ENCODE measurements at regions not wholly inside any gene's neighbourhood (a gene's known extent, or its start where the extent isn't known, plus 50 kb on each side); places are given as distances from the start of the nearest gene placed in this dataset.

DNA sequence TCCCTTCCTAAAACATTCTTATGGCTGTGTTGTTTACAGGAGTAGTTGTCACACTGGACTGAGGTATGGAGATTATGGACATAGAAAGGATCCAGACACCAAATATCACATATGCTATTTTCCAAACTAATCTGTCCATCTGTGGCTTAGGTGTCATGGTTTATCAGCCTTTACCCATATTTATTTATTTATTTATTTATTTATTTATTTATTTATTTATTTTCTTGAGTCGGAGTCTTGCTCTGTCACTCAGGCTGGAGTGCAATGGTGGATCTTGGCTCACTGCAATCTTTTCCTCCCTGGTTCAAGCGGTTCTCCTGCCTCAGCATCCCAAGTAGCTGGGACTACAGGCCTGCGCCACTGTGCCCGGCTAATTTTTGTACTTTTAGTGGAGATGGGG, 1103.1 kb downstream of the MAT2B start:
- no peaks in the 10 kb centered on the region for H3K9me3 ChIP-seq
- ATAC-seq (no peak), DNase-seq (no peak)
- TF ChIP-seq CTCF (IDR thresholded peaks at IDR 0.05) (no peak), POLR2A (IDR thresholded peaks at IDR 0.05) (no peak)
- H3K4me3 ChIP-seq: no peak overlapping the region
- no peaks in the 10 kb centered on the region for H3K4me1 ChIP-seq
- no peaks in the 10 kb centered on the region for H3K36me3 ChIP-seq (replicated peaks in 1 of 2; ENCODE audit: insufficient read depth in 1 of 2, low read depth in 2 of 2)
- intact Hi-C loops (cut with DNase I): no loop called here
- 85 to 89% methylated on average over 4 of the region's 4 CpGs for WGBS, 2 donors
- H3K27me3 ChIP-seq: no peaks in the 10 kb centered on the region
- no peak overlapping the region for H3K27ac ChIP-seq

DNA sequence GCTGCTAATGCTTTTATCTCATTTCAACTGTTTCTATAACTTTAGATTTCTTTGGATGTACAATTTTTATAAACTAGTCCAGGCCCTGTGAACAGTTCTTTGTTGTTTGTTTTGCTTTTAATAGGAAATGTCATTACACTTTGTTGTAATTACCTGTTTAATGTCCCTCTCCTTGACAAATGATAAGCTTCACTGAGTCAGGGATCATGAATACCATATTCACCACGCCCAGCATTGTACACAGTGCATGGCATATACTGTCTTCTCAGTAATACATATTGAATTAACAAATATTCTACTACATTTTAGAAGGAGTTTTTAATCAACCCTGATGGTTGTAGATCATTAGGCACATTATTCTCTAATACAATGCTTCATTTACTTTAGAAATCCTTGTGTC, 1105.0 kb downstream of the MAT2B start:
- DNase-seq: no peak
- TF ChIP-seq CTCF (IDR thresholded peaks at IDR 0.05) (no peak), POLR2A (IDR thresholded peaks at IDR 0.05) (no peak)
- H3K27me3 ChIP-seq: no peaks in the 10 kb centered on the region
- no peak overlapping the region for H3K4me3 ChIP-seq
- intact Hi-C loops (cut with DNase I): no loop called here
- H3K36me3 ChIP-seq (replicated peaks in 1 of 2; ENCODE audit: insufficient read depth in 1 of 2, low read depth in 2 of 2): no peaks in the 10 kb centered on the region
- H3K4me1 ChIP-seq: no peaks in the 10 kb centered on the region
- WGBS, 2 donors: 31 to 57% methylated on average over 1 of the region's 1 CpG
- H3K9me3 ChIP-seq: no peaks in the 10 kb centered on the region
- no peak for ATAC-seq
- H3K27ac ChIP-seq: no peak overlapping the region

DNA sequence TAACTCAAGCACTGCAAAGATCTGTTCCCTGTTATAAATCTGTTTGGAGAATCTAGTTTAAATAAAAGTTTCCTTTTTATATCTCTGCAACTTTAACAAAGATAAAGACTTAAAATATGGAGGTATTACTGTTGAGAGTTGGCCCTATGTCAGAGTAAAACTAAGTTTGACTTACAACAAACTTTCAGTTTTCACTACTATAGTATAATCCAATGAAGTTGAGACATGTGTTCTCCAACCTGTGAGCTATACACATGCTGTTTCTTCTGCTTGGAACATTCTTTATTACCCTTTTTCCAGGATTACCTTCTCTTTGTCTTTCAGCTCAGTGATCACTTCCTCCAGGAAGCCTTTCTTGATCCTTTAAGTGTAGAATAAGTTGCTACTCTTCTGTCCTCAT, 1109.3 kb downstream of the MAT2B start:
- no peak overlapping the region for H3K27ac ChIP-seq
- no peaks in the 10 kb centered on the region for H3K27me3 ChIP-seq
- TF ChIP-seq CTCF (IDR thresholded peaks at IDR 0.05): no peak
- TF ChIP-seq POLR2A (IDR thresholded peaks at IDR 0.05): no peak
- no peak overlapping the region for H3K4me3 ChIP-seq
- DNase-seq (no peak), ATAC-seq (no peak)
- H3K36me3 ChIP-seq (replicated peaks in 1 of 2; ENCODE audit: insufficient read depth in 1 of 2, low read depth in 2 of 2): no peaks in the 10 kb centered on the region
- H3K9me3 ChIP-seq: no peaks in the 10 kb centered on the region
- intact Hi-C loops (cut with DNase I): no loop called here
- no peaks in the 10 kb centered on the region for H3K4me1 ChIP-seq

DNA sequence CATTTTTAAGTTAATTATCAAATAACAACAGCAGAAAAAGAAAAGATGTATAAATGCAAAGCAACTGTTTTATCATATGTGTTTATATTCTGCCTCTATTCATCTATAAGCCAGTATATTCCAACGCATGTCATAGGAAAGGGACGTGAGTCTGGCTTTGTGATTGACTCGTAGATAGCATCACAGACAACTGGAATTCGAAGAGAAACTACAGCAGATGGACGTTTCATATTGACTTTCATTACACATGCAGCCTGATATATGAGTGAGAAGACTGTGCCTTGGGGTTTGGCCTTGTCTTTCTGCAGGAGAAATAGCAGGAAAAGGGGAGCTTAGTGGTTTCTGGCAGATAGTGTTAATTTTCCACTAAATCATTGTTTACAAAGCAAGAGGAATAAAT, 1111.9 kb downstream of the MAT2B start:
- no peak overlapping the region for H3K4me3 ChIP-seq
- ATAC-seq (no peak), DNase-seq (no peak)
- no peaks in the 10 kb centered on the region for H3K4me1 ChIP-seq
- 43 to 49% methylated on average over 5 of the region's 5 CpGs for WGBS, 2 donors
- no peak overlapping the region for H3K27ac ChIP-seq
- H3K27me3 ChIP-seq: no peaks in the 10 kb centered on the region
- no peaks in the 10 kb centered on the region for H3K9me3 ChIP-seq
- intact Hi-C loops (cut with DNase I): no loop called here
- TF ChIP-seq CTCF (IDR thresholded peaks at IDR 0.05) (no peak), POLR2A (IDR thresholded peaks at IDR 0.05) (no peak)
- no peaks in the 10 kb centered on the region for H3K36me3 ChIP-seq (replicated peaks in 1 of 2; ENCODE audit: insufficient read depth in 1 of 2, low read depth in 2 of 2)

DNA sequence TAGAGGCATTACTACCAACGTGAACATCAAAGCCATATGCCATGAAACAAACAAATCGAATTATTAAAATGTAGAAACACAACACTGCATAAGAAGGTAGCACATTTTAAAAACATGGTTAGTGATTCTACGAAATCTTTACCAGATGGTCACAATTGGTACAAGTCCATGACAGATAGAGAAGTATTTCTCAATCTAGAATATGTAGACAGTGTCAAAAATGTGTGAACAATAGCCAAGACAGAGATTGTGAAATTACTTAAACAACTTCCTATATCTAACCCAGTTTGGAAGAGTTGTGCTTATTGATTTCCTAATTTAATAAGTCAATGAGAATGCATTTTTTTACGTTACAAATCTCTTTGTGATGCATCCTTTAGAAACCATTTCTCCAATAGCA, 1121.6 kb downstream of the MAT2B start:
- H3K4me1 ChIP-seq: no peaks in the 10 kb centered on the region
- intact Hi-C loops (cut with DNase I): no loop called here
- 49 to 58% methylated on average over 4 of the region's 4 CpGs for WGBS, 2 donors
- TF ChIP-seq POLR2A (IDR thresholded peaks at IDR 0.05) (no peak), CTCF (IDR thresholded peaks at IDR 0.05) (no peak)
- H3K27me3 ChIP-seq: no peaks in the 10 kb centered on the region
- ATAC-seq (no peak), DNase-seq (no peak)
- H3K27ac ChIP-seq: no peak overlapping the region
- no peaks in the 10 kb centered on the region for H3K36me3 ChIP-seq (replicated peaks in 1 of 2; ENCODE audit: insufficient read depth in 1 of 2, low read depth in 2 of 2)
- H3K9me3 ChIP-seq: no peaks in the 10 kb centered on the region
- H3K4me3 ChIP-seq: no peak overlapping the region
